SK-N-SH treated with all-trans-retinoic acid at 6 μM for 48 hours (cell line): ENCODE measurements at regions not wholly inside any gene's neighbourhood (a gene's known extent, or its start where the extent isn't known, plus 50 kb on each side); places are given as distances from the start of the nearest gene placed in this dataset.

Source experiments
- ATAC-seq: fragments of 200-7000 bp; cut with Tn5 transposase; 3 replicates; pipeline ENCODE4 v1.9.1; 2020; ENCODE audit warnings: mild to moderate bottlenecking, moderate library complexity
- ARNTL ChIP-seq: fragments of 450-650 bp; formaldehyde crosslinking; IDR thresholded peaks from 2 replicates; pipeline ENCODE4 v1.5.0; 2020; ENCODE audit warnings: low read depth, mild to moderate bottlenecking, moderate library complexity, borderline replicate concordance
- BACH2 ChIP-seq: fragments of 250-450 bp; sonication (Bioruptor Pico); IDR thresholded peaks from 2 replicates; pipeline ENCODE4 v1.9.0; 2021; ENCODE audit warnings: mild to moderate bottlenecking, borderline replicate concordance
- CSDC2 ChIP-seq: fragments of 250-450 bp; sonication (Bioruptor Pico); IDR thresholded peaks from 2 replicates; pipeline ENCODE4 v1.5.0; 2020; ENCODE audit warnings: mild to moderate bottlenecking, moderate library complexity
- ESRRG ChIP-seq: fragments of 250-450 bp; sonication (Bioruptor Pico); IDR thresholded peaks from 2 replicates; pipeline ENCODE4 v1.6.1; 2021; ENCODE audit warnings: mild to moderate bottlenecking
- GLIS3 ChIP-seq: fragments of 250-450 bp; sonication (Bioruptor Pico); IDR thresholded peaks from 2 replicates; pipeline ENCODE4 v1.5.0; 2020; ENCODE audit warnings: mild to moderate bottlenecking, moderate library complexity
- ISL1 ChIP-seq: fragments of 250-450 bp; sonication (Bioruptor Pico); IDR thresholded peaks from 2 replicates; pipeline ENCODE4 v2.1.2; 2022; ENCODE audit warnings: mild to moderate bottlenecking, moderate library complexity
- OSR1 ChIP-seq: fragments of 250-450 bp; sonication (Bioruptor Pico); IDR thresholded peaks from 2 replicates; pipeline ENCODE4 v1.8.0; 2022; ENCODE audit warnings: moderate library complexity, mild to moderate bottlenecking, inconsistent platforms
- PPARA ChIP-seq: fragments of 250-450 bp; sonication (Bioruptor Pico); IDR thresholded peaks from 2 replicates; pipeline ENCODE4 v1.5.0; 2020; ENCODE audit warnings: mild to moderate bottlenecking, borderline replicate concordance
- RARB ChIP-seq: fragments of 250-450 bp; sonication (Bioruptor Pico); IDR thresholded peaks from 2 replicates; pipeline ENCODE4 v1.8.0; 2021; ENCODE audit warnings: mild to moderate bottlenecking, moderate library complexity
- SNAI2 ChIP-seq: fragments of 250-450 bp; sonication (Bioruptor Pico); IDR thresholded peaks from 2 replicates; pipeline ENCODE4 v1.5.0; 2020; ENCODE audit warnings: mild to moderate bottlenecking, moderate library complexity
- TCF4 ChIP-seq: fragments of 250-450 bp; sonication (Bioruptor Pico); IDR thresholded peaks from 2 replicates; pipeline ENCODE4 v1.8.0; 2021; ENCODE audit warnings: mild to moderate bottlenecking, moderate library complexity, borderline replicate concordance
- ZFP3 ChIP-seq: fragments of 250-450 bp; sonication (Bioruptor Pico); IDR thresholded peaks from 2 replicates; pipeline ENCODE4 v1.5.0; 2020; ENCODE audit warnings: mild to moderate bottlenecking, moderate library complexity
- ZFP30 ChIP-seq: fragments of 450-650 bp; formaldehyde crosslinking; IDR thresholded peaks from 2 replicates; pipeline ENCODE4 v1.5.0; 2022; ENCODE audit warnings: mild to moderate bottlenecking, moderate library complexity
- ZNF565 ChIP-seq: fragments of 450-650 bp; formaldehyde crosslinking; conservative IDR thresholded peaks from 2 replicates; pipeline ENCODE4 v1.5.0; 2020; ENCODE audit warnings: low read depth, mild to moderate bottlenecking, moderate library complexity
- ZNF70 ChIP-seq: fragments of 450-650 bp; formaldehyde crosslinking; IDR thresholded peaks from 2 replicates; pipeline ENCODE4 v1.5.0; 2020; ENCODE audit warnings: mild to moderate bottlenecking, moderate library complexity
- ZNF8 ChIP-seq: fragments of 450-650 bp; formaldehyde crosslinking; IDR thresholded peaks from 2 replicates; pipeline ENCODE4 v1.5.0; 2020; ENCODE audit warnings: mild to moderate bottlenecking, moderate library complexity
- TF ChIP-seq, protein P1 (sequence below): fragments of 250-450 bp; sonication (Bioruptor Pico); IDR thresholded peaks from 2 replicates; pipeline ENCODE4 v1.5.0; 2020; ENCODE audit warnings: mild to moderate bottlenecking, moderate library complexity
- TF ChIP-seq, protein P2 (sequence below): fragments of 250-450 bp; sonication (Bioruptor Pico); IDR thresholded peaks from 2 replicates; pipeline ENCODE4 v1.5.1; 2021; ENCODE audit warnings: mild to moderate bottlenecking, moderate library complexity
- TF ChIP-seq, protein P3 (sequence below): fragments of 250-450 bp; sonication (Bioruptor Pico); IDR thresholded peaks from 2 replicates; pipeline ENCODE4 v1.5.1; 2020; ENCODE audit warnings: low read depth, mild to moderate bottlenecking, moderate library complexity
- TF ChIP-seq, protein P4 (sequence below): fragments of 250-450 bp; sonication (Bioruptor Pico); IDR thresholded peaks from 2 replicates; pipeline ENCODE4 v1.8.0; 2020; ENCODE audit warnings: mild to moderate bottlenecking, moderate library complexity, borderline replicate concordance

DNA sequence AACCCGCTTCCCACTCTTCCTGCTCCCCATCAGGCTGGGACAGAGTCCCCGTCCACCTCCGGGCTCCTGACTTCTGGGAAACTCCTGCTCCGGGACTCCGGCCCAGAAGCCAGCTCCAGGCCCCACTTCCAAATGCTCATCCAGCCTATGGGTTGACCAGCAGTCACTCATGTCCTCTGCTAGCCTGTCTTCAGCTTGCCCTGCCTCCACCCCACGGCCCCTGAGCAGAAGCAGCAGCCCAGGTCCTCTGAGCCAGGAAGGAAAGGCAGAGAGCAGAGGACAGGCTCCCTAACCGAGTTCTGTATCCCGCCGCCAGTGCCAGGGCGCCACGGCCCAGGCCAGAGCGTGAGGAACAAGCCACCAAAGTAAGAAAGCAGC is 86.4 kb upstream of the ID2 start:
- no peak for ATAC-seq
- TF ChIP-seq ARNTL (CRISPR knock-in tag) (no peak), PPARA (CRISPR knock-in tag) (no peak), OSR1 (CRISPR knock-in tag) (no peak), ISL1 (CRISPR knock-in tag) (no peak), ZNF8 (CRISPR knock-in tag) (no peak), ZFP3 (no peak), ESRRG (CRISPR knock-in tag) (no peak), ZNF70 (CRISPR knock-in tag) (no peak), BACH2 (CRISPR knock-in tag) (no peak)
- TF ChIP-seq, protein P1, sequence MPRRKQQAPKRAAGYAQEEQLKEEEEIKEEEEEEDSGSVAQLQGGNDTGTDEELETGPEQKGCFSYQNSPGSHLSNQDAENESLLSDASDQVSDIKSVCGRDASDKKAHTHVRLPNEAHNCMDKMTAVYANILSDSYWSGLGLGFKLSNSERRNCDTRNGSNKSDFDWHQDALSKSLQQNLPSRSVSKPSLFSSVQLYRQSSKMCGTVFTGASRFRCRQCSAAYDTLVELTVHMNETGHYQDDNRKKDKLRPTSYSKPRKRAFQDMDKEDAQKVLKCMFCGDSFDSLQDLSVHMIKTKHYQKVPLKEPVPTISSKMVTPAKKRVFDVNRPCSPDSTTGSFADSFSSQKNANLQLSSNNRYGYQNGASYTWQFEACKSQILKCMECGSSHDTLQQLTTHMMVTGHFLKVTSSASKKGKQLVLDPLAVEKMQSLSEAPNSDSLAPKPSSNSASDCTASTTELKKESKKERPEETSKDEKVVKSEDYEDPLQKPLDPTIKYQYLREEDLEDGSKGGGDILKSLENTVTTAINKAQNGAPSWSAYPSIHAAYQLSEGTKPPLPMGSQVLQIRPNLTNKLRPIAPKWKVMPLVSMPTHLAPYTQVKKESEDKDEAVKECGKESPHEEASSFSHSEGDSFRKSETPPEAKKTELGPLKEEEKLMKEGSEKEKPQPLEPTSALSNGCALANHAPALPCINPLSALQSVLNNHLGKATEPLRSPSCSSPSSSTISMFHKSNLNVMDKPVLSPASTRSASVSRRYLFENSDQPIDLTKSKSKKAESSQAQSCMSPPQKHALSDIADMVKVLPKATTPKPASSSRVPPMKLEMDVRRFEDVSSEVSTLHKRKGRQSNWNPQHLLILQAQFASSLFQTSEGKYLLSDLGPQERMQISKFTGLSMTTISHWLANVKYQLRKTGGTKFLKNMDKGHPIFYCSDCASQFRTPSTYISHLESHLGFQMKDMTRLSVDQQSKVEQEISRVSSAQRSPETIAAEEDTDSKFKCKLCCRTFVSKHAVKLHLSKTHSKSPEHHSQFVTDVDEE (CRISPR knock-in tag) = no peak
- TF ChIP-seq, protein P2, sequence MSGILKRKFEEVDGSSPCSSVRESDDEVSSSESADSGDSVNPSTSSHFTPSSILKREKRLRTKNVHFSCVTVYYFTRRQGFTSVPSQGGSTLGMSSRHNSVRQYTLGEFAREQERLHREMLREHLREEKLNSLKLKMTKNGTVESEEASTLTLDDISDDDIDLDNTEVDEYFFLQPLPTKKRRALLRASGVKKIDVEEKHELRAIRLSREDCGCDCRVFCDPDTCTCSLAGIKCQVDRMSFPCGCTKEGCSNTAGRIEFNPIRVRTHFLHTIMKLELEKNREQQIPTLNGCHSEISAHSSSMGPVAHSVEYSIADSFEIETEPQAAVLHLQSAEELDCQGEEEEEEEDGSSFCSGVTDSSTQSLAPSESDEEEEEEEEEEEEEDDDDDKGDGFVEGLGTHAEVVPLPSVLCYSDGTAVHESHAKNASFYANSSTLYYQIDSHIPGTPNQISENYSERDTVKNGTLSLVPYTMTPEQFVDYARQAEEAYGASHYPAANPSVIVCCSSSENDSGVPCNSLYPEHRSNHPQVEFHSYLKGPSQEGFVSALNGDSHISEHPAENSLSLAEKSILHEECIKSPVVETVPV (CRISPR knock-in tag) = no peak
- TF ChIP-seq, protein P3, sequence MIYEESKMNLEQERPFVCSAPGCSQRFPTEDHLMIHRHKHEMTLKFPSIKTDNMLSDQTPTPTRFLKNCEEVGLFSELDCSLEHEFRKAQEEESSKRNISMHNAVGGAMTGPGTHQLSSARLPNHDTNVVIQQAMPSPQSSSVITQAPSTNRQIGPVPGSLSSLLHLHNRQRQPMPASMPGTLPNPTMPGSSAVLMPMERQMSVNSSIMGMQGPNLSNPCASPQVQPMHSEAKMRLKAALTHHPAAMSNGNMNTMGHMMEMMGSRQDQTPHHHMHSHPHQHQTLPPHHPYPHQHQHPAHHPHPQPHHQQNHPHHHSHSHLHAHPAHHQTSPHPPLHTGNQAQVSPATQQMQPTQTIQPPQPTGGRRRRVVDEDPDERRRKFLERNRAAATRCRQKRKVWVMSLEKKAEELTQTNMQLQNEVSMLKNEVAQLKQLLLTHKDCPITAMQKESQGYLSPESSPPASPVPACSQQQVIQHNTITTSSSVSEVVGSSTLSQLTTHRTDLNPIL (CRISPR knock-in tag) = no peak

DNA sequence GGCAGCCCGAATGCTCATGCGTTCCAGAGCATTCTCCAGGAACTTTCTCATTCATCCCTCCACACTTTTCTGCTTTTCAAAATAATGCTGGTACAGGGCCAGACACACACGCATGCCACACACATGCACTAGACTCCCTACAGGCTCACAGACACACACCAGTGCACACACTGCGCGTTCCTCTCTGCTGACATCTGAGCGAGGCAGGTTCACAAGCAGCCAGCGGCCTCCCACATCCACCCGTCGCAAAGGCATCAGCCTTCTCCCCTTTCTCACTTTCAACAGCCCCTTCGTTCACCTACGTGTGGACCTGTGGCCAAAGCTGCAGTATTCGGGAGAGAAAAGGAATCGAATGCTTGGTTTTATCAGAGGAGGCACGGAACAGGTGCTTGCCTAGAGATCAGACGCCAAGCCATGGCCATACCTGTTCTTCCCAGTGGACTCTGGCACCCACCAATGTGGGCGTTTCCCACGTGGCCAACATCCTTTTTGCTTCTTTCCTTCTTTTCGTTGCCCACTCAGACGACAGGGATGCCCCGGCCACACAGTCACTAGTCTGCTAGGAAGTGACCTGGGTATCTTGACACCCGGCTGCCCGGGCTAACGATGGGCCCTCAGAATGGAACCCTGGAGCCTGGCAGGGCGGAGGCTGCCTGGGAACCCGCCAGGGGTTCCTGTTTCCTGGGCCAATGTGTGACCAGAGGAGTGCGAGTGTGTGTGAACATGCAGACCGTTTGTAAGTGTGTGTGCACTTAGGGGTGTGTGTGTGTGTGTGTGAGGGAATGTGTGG is 85.8 kb upstream of the ID2 start:
- no peak for ATAC-seq
- no peak for TF ChIP-seq ZNF8 (CRISPR knock-in tag)
- TF ChIP-seq, protein P1 (CRISPR knock-in tag) = no peak
- no peak for TF ChIP-seq GLIS3 (CRISPR knock-in tag)
- TF ChIP-seq ESRRG (CRISPR knock-in tag) = no peak
- no peak for TF ChIP-seq CSDC2 (CRISPR knock-in tag)
- no peak for TF ChIP-seq TCF4 (CRISPR knock-in tag)
- TF ChIP-seq ZFP30 = no peak
- TF ChIP-seq, protein P3 (CRISPR knock-in tag) = no peak
- TF ChIP-seq ZNF70 (CRISPR knock-in tag) = no peak
- TF ChIP-seq ZNF565 (CRISPR knock-in tag) = no peak
- no peak for TF ChIP-seq PPARA (CRISPR knock-in tag)

DNA sequence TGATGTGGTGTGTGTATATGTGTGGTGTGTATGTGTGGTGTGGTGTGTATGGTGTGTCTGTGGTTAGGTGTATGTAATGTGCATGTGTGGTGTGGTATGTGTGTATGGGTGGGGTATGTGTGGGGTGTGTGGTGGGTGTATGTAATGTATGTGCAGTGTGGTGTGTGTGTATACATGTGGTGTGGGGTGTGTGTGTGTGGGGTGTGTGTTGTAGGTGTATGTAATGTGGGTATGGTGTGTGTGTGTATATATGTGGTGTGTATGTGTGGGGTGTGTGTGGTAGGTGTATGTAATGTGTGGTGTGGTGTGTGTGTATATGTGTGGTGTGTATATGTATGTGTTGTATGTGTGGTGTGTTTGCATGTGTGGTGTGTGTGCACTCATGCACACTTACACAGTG is 84.8 kb upstream of the ID2 start:
- TF ChIP-seq BACH2 (CRISPR knock-in tag) = no peak
- no peak for TF ChIP-seq GLIS3 (CRISPR knock-in tag)
- TF ChIP-seq ISL1 (CRISPR knock-in tag) = no peak
- TF ChIP-seq RARB (CRISPR knock-in tag) = no peak
- no peak for TF ChIP-seq ARNTL (CRISPR knock-in tag)
- TF ChIP-seq ZFP3 = no peak
- TF ChIP-seq SNAI2 = no peak
- no peak for TF ChIP-seq TCF4 (CRISPR knock-in tag)
- TF ChIP-seq, protein P4, sequence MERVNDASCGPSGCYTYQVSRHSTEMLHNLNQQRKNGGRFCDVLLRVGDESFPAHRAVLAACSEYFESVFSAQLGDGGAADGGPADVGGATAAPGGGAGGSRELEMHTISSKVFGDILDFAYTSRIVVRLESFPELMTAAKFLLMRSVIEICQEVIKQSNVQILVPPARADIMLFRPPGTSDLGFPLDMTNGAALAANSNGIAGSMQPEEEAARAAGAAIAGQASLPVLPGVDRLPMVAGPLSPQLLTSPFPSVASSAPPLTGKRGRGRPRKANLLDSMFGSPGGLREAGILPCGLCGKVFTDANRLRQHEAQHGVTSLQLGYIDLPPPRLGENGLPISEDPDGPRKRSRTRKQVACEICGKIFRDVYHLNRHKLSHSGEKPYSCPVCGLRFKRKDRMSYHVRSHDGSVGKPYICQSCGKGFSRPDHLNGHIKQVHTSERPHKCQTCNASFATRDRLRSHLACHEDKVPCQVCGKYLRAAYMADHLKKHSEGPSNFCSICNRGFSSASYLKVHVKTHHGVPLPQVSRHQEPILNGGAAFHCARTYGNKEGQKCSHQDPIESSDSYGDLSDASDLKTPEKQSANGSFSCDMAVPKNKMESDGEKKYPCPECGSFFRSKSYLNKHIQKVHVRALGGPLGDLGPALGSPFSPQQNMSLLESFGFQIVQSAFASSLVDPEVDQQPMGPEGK = no peak
- ATAC-seq = no peak
